IPS-18a (cell line): ENCODE measurements at regions not wholly inside any gene's neighbourhood (a gene's known extent, or its start where the extent isn't known, plus 50 kb on each side); places are given as distances from the start of the nearest gene placed in this dataset.

Source experiments
- H3K27ac ChIP-seq: one replicate; pipeline ENCODE4 v1.5.1; 2013; ENCODE audit warnings: low read length
- H3K27me3 ChIP-seq: one replicate; pipeline ENCODE4 v1.6.1; 2013; ENCODE audit warnings: mild to moderate bottlenecking, low read length; ENCODE audit not compliant: control insufficient read depth, insufficient read depth
- H3K36me3 ChIP-seq: one replicate; pipeline ENCODE4 v1.6.1; 2013; ENCODE audit warnings: low read depth, low read length; ENCODE audit not compliant: control insufficient read depth
- H3K4me1 ChIP-seq: one replicate; pipeline ENCODE4 v1.6.1; 2013; ENCODE audit warnings: low read depth, low read length; ENCODE audit not compliant: control insufficient read depth
- H3K4me3 ChIP-seq: one replicate; pipeline ENCODE4 v1.5.1; 2013; ENCODE audit warnings: low read length
- H3K9ac ChIP-seq: one replicate; pipeline ENCODE4 v1.6.1; 2013; ENCODE audit warnings: mild to moderate bottlenecking, low read length, moderate library complexity
- H3K9me3 ChIP-seq: one replicate; pipeline ENCODE4 v1.6.1; 2013; ENCODE audit warnings: low read depth, low read length; ENCODE audit not compliant: control insufficient read depth

DNA sequence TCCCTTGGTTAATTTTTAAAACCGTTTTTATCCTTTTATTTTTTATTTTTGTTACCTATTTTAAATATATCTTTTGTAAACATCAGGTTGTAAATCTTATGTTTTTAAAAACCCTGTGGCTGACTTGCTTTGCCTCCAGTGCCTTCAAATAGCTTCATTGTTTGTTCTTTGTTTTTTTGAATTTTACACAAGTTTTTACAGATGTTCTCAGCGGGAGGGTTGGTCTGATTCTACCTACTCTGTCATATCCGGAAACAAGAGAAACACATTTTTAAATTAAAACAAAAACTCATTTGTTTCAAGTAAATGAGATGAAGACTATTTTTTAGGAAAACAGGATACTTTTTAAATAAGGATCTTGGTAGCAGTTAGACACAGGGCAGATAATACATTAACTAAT lies 129.0 kb upstream of the THRB start:
- no peak overlapping the region for H3K9ac ChIP-seq
- H3K27ac ChIP-seq, result no peak overlapping the region
- H3K27me3 ChIP-seq, result no peaks in the 10 kb centered on the region
- no peak overlapping the region for H3K4me3 ChIP-seq
- no peaks in the 10 kb centered on the region for H3K36me3 ChIP-seq
- H3K9me3 ChIP-seq, result peaks cover 5% of the 10 kb centered on the region
- H3K4me1 ChIP-seq, result peaks cover 11% of the 10 kb centered on the region

GRCh38 chr3:24624938-24625681 lies 130.5 kb upstream of the THRB start:
- H3K27me3 ChIP-seq, result no peaks in the 10 kb centered on the region
- peaks cover 11% of the 10 kb centered on the region for H3K4me1 ChIP-seq
- no peaks in the 10 kb centered on the region for H3K36me3 ChIP-seq
- peaks cover 5% of the 10 kb centered on the region for H3K9me3 ChIP-seq
- H3K9ac ChIP-seq, result no peak overlapping the region
- no peak overlapping the region for H3K4me3 ChIP-seq
- H3K27ac ChIP-seq, result no peak overlapping the region

GRCh38 chr3:24628523-24629258 lies 134.0 kb upstream of the THRB start:
- Histone ChIP-seq H3K4me3 (no peak overlapping the region), H3K27ac (no peak overlapping the region), H3K4me1 (peaks cover 8% of the 10 kb centered on the region), H3K27me3 (no peaks in the 10 kb centered on the region), H3K36me3 (no peaks in the 10 kb centered on the region), H3K9ac (no peak overlapping the region), H3K9me3 (peaks cover 5% of the 10 kb centered on the region)

DNA sequence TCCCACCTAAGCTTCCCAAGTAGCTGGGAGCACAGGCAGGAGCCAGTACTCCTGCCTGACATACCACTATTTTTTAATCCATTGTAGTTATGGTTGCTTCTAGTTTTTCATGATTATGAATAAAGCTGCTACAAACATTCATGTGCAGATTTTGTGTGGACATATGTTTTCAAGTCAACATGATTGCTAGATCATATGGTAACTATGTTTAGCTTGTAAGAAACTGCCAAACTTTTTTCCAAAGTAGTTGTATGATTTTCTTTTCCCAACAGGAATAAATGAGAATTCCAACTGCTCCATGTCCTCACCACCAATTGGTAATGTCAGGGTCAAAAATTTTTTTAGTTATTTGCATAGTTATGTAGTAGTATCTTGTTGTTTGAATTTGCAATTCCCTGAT lies 136.8 kb upstream of the THRB start:
- no peaks in the 10 kb centered on the region for H3K4me1 ChIP-seq

DNA sequence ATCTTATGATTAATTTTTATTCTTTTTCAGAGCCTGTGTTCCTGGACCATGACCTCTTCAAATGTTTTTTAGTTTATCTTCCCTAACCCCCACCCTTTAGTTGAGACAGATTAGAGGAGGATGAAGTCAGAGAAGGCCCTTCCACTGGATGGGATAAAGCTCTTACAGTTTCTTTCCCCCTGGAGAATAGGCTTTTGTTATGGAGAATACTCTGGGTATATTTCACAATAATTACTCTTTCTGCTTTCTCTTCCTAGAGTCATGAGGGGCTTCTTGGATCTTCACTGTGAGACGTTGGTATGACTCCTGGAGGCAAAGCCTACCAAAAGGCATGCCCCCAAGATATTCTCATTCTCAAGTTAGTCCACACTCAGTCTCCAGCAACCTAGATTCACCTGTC lies 144.4 kb upstream of the THRB start:
- Histone ChIP-seq H3K4me1 (peaks cover 8% of the 10 kb centered on the region), H3K4me3 (no peak overlapping the region), H3K9ac (no peak overlapping the region), H3K27ac (no peak overlapping the region), H3K36me3 (no peaks in the 10 kb centered on the region), H3K9me3 (no peaks in the 10 kb centered on the region), H3K27me3 (no peaks in the 10 kb centered on the region)

More for the DNA sequence above, 136.8 kb upstream of the THRB start:
- Histone ChIP-seq H3K4me3 (no peak overlapping the region), H3K9ac (no peak overlapping the region), H3K27me3 (no peaks in the 10 kb centered on the region), H3K27ac (no peak overlapping the region), H3K9me3 (no peaks in the 10 kb centered on the region), H3K36me3 (no peaks in the 10 kb centered on the region)

DNA sequence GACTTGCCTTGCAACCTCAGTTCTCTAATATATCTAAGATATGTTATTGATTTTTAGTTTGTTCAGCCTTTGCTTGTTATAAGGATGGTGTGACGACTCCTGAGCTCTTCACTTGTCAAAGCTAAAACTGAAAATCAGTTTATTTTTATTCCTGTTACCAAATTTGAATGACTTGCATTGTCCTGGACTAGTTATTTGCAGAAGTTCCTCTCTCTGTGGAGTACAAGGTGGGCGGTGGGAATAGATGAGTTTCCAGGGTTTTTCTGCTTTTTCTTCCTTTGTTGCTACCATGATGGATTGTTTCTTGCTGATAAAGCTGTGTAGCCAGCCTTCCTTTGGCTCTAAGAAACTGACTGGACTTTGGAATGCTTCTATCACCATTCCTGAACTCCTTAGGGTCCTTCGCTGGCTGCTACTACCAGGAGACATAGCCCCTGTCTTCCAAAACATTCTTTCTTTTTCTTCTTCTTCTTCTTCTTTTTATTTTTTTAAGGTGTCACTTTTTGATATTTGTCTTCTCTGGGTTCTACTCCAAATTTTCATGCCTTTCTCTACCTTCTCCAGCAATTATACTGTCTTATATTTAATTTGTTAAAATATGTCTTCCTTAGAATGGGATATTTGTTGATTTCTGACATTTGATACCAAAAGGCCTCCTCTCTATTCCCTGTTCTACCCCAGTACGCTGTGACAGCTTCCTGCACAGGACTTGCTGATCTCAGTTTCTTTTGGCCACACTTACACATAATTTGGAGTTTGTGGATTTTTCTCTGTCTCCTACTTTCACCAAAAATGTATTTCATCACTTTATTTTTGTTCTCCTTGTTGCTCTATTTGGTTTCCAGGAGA lies 145.1 kb upstream of the THRB start:
- Histone ChIP-seq H3K4me3 (no peak overlapping the region), H3K36me3 (no peaks in the 10 kb centered on the region), H3K4me1 (peaks cover 8% of the 10 kb centered on the region), H3K27me3 (no peaks in the 10 kb centered on the region), H3K9ac (no peak overlapping the region), H3K9me3 (no peaks in the 10 kb centered on the region), H3K27ac (no peak overlapping the region)

DNA sequence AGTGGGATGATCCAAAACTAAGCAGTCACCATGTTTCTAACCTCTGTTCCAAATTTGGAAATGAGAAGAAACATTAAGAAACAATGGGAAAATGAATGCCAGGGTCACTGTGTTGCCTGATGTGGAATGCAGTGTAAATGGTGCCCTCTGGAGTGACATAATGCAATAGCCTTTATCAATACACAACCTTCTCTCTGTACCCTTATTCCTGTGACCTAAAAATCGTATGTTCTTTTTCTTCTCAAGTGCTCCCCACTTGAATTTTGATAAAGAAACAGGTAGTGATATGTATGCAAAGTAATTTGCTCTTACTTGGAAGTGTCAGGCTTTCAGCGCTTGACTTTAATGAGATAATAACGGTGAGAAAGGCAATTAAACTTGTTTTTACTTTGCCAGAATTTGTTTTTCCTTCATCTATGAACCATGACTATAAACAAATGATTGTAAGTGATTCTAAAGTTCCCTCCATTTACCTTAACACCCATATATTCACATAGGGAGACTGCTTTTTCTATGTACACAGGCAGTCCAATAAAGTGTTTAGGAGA lies 145.8 kb upstream of the THRB start:
- H3K4me1 ChIP-seq, result peaks cover 8% of the 10 kb centered on the region
- H3K4me3 ChIP-seq, result no peak overlapping the region
- no peaks in the 10 kb centered on the region for H3K27me3 ChIP-seq
- no peak overlapping the region for H3K9ac ChIP-seq
- H3K9me3 ChIP-seq, result no peaks in the 10 kb centered on the region
- H3K27ac ChIP-seq, result no peak overlapping the region
- H3K36me3 ChIP-seq, result no peaks in the 10 kb centered on the region

- no peaks in the 10 kb centered on the region for H3K9me3 ChIP-seq
- H3K27ac ChIP-seq, result no peak overlapping the region
- H3K9ac ChIP-seq, result no peak overlapping the region
These were observed 147.0 kb upstream of the THRB start for GRCh38 chr3:24641628-24642027.

DNA sequence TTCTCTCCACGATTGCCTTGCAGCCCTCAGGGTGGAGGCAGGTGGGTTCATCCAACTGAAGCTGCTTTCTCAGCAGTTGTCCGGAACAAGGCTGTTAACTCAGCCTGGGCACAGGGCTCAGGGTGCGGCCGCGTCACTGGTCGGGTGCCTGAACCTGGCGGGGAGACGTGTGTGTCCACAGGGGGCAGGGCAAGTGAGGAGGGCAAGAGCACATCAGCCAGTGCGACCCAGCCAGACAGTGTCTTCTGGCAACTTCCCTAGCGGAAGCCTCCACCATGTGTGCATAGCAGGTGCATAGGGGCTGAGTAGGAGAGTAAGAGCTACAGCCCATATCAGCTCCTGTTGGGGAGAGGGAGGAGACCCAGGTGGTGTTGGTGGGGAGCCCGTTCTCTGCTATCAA lies 150.4 kb upstream of the THRB start:
- Histone ChIP-seq H3K4me3 (no peak overlapping the region), H3K4me1 (peaks cover 8% of the 10 kb centered on the region), H3K36me3 (no peaks in the 10 kb centered on the region), H3K9ac (no peak overlapping the region), H3K27me3 (no peaks in the 10 kb centered on the region), H3K9me3 (no peaks in the 10 kb centered on the region), H3K27ac (no peak overlapping the region)

More at GRCh38 chr3:24641628-24642027, 147.0 kb upstream of the THRB start:
- H3K27me3 ChIP-seq, result no peaks in the 10 kb centered on the region
- no peak overlapping the region for H3K4me3 ChIP-seq
- H3K36me3 ChIP-seq, result no peaks in the 10 kb centered on the region
- H3K4me1 ChIP-seq, result peaks cover 8% of the 10 kb centered on the region

DNA sequence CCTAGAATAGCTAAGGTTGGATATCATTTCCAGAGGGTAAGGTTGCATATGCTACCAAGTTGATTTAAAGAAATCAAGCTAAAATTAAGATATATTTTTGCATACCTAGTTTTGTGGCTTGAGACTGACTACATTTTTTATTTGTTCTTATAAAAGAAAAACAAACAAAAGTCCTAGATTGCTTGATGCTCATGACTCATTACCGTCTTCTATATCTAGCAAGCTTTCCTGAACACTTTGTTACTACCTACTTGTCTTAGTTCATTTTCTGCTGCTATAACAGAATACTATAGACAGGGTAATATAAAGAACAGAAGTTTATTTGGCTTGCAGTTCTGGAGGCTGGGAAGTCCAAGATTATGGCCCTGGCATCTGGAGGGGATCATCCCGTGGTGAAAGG lies 152.1 kb upstream of the THRB start:
- Histone ChIP-seq H3K36me3 (no peaks in the 10 kb centered on the region), H3K9ac (no peak overlapping the region)

DNA sequence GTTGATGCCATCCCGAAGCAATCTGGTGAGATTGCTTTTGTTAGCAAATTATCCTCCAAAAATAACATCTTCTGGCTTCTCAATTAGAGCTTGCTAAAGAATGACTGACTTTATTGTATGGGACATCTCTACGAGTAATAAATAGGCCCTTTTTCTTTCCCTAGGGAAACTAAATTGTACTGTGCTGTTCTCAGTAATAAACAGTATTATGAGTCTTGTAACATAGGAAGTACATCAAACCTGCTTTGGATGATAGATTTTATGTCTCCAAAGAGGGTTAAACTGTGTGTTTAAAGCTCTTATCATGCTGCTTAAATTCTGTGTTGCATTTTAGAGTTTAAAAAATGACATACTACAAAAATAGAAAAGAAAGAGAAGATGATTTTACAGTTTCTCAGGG lies 153.4 kb upstream of the THRB start:
- no peak overlapping the region for H3K9ac ChIP-seq
- no peaks in the 10 kb centered on the region for H3K36me3 ChIP-seq
- H3K27ac ChIP-seq, result no peak overlapping the region
- H3K27me3 ChIP-seq, result no peaks in the 10 kb centered on the region
- H3K4me1 ChIP-seq, result no peaks in the 10 kb centered on the region
- H3K9me3 ChIP-seq, result no peaks in the 10 kb centered on the region
- H3K4me3 ChIP-seq, result no peak overlapping the region

More for the DNA sequence above, 152.1 kb upstream of the THRB start:
- H3K4me1 ChIP-seq, result peaks cover 6% of the 10 kb centered on the region
- no peaks in the 10 kb centered on the region for H3K9me3 ChIP-seq
- H3K27ac ChIP-seq, result no peak overlapping the region
- no peak overlapping the region for H3K4me3 ChIP-seq
- no peaks in the 10 kb centered on the region for H3K27me3 ChIP-seq
